ENCODE measurements at regions not wholly inside any gene's neighbourhood (a gene's known extent, or its start where the extent isn't known, plus 50 kb on each side); places are given as distances from the start of the nearest gene placed in this dataset.

DNA sequence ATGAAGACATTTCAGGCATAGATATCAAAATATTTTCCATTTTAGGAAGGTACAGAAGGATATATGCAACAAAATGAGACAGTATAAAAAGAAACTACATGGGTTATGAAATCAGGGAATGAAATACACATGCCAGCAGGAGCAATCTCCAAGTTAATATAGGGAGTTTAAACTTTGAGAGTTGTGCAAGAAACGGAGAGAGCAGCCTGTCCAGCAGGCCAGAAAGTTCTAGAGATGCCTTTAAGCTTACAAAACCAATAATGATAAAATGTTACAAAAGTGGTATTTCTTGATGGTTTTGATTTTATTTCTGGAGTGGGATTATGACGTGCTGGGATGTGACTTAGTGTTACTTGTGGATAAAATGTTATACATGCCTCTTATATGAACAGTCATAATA lies 2047.9 kb downstream of the ARAP2 start:
- TF ChIP-seq POLR2AphosphoS5 (IDR thresholded peaks at IDR 0.05) (no peak), POLR2A (IDR thresholded peaks at IDR 0.05) (no peak)
- TF ChIP-seq, protein P1, sequence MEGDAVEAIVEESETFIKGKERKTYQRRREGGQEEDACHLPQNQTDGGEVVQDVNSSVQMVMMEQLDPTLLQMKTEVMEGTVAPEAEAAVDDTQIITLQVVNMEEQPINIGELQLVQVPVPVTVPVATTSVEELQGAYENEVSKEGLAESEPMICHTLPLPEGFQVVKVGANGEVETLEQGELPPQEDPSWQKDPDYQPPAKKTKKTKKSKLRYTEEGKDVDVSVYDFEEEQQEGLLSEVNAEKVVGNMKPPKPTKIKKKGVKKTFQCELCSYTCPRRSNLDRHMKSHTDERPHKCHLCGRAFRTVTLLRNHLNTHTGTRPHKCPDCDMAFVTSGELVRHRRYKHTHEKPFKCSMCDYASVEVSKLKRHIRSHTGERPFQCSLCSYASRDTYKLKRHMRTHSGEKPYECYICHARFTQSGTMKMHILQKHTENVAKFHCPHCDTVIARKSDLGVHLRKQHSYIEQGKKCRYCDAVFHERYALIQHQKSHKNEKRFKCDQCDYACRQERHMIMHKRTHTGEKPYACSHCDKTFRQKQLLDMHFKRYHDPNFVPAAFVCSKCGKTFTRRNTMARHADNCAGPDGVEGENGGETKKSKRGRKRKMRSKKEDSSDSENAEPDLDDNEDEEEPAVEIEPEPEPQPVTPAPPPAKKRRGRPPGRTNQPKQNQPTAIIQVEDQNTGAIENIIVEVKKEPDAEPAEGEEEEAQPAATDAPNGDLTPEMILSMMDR (IDR thresholded peaks at IDR 0.05), result no peak
